GM18907 (cell line): ENCODE measurements at regions not wholly inside any gene's neighbourhood (a gene's known extent, or its start where the extent isn't known, plus 50 kb on each side); places are given as distances from the start of the nearest gene placed in this dataset.
A peak's percentile ranks its signal among the peaks of the same experiment; 100 is the strongest.

ENCODE experiments used
- ATAC-seq: cut with Tn5 transposase; IDR thresholded peaks from one replicate; pipeline ENCODE4 v1.9.1; 2021; ENCODE audit warnings: mild to moderate bottlenecking, moderate library complexity; ENCODE audit not compliant: unreplicated experiment

GRCh38 chr4:184310881-184311709 lies 93.4 kb upstream of the ENPP6 start:
- no peak for ATAC-seq

DNA sequence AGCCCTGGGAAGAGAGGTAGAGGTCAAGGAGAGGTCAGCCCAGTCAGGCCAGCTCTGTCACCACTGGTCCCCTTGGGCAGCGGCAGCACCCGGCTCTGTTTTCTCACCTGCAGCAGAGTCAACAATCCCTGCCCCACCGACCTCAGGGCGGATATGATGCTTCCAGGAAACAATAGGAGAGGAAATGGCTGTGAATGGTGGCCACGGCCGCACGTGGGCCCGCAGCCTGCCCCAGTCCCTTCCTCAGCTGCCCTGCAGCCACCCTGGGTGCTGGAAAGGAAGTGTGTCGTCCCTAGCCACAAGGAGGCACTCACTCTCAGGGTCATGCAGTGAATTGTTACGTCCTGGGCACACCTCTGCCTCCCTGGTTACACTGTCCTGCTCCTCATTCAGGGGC lies 92.5 kb upstream of the ENPP6 start:
- ATAC-seq = no peak

DNA sequence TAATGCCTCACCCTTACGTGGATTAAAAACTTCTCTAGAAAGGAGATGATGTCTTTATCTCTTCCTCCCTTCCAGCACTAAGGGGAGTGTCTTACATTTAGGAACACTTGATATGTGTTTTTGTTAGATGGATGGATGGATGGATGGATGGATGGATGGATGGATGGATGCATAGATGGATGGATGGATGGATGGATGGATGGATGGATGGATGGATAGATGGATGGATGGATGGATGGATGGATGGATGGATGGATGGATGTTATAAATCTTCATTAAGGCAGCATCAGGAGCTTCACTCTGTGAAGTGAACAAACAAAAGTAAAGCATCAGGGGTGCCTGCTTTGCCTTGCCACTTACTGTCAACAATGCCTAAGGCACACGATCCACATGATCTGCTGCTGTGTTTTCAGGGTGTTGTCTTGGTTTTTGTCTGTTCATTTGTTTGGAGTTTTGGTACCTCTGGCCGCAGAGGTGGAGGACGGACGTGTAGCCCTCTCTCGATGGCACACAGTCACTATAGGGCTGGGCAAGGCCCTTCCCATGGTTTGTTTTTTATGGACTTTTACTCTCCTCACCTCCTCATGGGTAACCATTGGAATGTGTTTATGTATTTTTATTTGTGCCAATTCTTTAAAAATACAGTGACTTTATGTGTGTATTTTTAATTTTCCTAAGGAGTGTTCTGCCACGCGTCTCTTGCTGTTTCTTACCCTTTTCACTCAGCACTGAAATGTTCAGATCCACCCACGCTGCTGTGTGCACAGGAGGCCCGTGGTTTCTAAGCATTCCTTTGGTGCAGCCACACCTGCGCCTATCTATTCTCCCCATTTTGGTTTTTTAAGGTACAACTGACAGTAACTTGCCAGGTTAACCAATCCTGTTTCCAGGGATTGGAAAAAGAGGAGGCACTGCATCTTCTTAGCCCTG lies 91.8 kb upstream of the ENPP6 start:
- no peak for ATAC-seq

DNA sequence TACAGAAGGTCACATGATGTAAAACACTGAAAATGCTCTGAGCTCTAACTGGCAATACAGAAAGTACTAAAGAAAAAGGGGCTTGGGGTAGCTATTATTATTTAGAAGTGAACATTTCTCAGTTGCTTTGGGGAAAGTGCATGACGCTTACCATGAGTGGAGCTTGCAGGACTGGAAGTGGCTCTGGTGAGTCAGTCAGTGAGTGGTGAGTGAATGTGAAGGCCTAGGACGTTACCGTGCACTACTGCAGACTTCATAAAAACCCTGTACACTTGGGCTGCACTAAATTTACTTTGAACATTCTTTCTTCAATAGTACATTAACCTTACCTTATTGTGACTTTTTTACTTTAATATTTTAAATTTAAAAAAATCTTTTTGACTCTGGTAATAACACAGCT lies 89.3 kb upstream of the ENPP6 start:
- ATAC-seq = no peak

GRCh38 chr4:184306470-184306869 lies 88.8 kb upstream of the ENPP6 start:
- ATAC-seq = no peak

GRCh38 chr4:184300816-184301215 lies 83.1 kb upstream of the ENPP6 start:
- ATAC-seq = no peak

DNA sequence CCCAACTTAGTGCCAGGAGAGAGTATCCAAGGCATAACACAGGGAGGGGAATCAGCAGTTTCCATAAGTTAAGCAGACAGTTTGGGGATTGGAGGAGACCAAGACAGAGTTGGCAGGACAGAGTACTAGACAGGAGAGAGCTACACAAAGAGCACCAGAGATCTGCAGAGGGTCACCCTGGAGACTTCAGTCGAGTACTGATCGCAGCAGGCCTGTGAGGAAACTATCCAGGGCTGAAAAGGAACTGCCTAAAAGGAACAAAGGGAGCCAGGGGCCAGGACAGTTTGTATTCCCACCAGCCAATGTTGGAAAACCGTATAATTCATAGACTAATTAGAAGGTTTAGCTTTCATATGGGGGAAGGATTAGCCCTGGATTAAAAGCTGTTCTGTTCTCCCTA lies 80.6 kb upstream of the ENPP6 start:
- no peak for ATAC-seq

GRCh38 chr4:184295206-184295605 lies 77.5 kb upstream of the ENPP6 start:
- no peak for ATAC-seq

DNA sequence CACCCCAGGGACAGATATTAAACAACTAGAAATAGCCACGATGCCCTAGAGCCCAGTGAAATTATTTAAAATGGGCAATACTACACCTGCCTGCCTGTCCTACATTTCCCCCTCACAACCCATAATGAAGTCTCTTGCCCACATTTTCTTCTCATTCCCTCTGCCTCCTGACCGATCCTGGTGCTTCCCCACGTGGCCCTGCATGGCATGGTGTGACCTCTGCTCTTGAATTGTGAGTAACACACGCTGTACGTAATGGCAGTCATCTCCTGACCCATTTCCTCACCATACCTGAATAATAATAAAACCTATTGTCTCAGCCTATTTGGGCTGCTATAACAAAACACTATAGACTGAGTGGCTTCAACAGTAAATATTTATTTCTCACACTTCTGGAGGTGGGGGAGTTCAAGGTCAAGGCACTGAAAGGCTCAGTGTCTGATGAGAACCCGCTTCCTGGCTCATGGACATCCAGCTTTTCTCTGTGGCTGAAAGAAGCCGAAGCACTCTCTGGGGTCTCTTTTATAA lies 77.0 kb upstream of the ENPP6 start:
- no peak for ATAC-seq

- no peak for ATAC-seq
Observed at GRCh38 chr4:184293552-184293951, 75.9 kb upstream of the ENPP6 start.

DNA sequence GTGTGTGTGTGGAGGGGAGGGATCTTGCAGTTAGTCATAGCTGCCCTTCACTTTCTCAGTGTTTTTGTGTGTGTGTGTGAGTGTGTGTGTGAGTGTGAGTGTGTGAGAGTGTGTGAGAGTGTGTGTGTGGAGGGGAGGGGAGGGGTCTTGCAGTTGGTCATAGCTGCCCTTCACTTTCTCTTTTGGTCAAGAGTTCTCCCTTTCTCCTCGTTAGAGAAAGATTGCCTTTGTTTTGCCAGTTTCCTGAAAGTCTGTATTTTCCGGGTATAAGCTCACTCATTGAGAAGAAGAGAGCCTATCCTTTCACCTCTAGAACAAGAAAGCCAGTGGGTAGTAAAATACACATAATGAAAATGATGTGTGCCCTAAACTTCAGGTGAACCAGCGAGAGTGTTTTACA lies 75.2 kb upstream of the ENPP6 start:
- ATAC-seq = no peak

DNA sequence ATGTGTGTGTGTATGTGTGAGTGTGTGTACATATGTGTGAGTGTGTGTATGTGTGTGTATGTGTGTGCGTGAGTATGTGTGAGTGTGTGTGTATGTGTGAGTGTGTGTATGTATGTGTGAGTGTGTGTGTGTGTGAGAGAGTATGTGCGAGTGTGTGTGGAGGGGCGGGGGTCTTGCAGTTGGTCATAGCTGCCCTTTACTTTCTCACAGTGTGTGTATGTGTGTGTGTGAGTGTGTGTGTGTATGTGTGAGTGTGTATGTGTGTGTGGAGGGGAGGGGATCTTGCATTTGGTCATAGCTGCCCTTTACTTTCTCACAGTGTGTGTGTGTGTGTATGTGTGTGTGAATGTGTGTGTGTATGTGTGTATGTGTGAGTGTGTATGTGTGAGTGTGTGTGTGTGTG lies 74.8 kb upstream of the ENPP6 start:
- no peak for ATAC-seq

GRCh38 chr4:184289179-184289535 lies 71.5 kb upstream of the ENPP6 start:
- no peak for ATAC-seq

DNA sequence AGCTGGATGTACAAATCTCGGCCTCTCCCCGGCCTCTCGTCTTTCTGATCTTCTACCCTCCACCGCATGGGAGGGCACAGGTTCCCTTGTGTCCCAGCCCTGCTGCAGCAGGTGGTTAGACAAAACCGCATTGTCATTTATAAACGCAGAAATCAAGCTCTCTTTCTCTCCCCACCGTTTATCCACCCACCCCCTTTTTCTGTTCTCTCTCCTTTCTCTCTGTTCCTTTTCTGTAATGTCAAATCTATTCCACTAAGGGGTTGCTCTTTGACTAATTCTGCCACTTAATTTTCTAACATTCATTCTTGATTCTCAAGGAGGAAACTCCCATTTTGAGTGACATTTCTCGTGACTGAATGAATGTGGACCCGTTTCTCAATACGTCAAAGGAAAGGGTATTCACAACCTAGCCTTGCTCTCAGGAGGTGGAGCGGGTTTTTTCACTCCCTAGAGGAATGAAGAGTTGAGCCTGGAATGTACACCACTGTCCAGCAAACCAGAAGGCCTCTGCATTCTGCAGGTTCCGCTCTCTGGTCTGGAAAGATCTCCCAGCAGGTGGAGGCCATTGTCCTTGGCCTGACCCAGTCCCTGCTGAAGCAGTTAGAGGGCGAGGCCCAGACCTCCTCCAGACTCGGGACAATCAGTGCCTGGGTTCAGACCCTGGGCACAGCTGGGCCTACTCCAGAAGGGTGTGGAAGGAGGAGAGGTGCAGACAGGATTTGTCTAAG lies 70.9 kb upstream of the ENPP6 start:
- ATAC-seq = peak; percentile 72

DNA sequence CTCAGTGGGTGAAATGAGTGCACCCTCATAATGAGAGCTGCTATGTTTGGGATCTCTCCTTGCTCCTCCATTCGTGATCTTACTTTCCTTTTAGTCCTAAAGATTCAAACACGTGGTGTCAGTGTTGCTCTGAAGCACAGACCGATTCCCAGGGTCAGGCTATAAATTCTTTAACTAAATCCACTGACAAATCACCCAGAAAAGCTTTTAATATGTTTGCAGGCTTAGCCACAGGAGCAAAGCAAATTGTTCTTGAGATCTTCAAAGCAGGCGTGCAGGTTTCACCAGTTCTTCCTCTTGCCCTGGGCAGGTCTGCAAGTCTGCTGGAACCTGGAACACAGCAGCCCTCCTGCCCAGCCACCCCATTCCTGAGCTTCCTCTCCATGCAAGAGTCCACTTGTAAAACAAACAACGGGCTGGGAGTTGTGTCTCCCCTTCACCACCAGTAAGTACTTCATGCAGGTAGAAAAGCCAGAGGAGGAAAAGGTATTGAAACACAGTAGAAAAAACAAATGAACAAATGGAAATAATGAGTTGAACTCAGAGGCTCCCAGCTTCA lies 70.1 kb upstream of the ENPP6 start:
- no peak for ATAC-seq

DNA sequence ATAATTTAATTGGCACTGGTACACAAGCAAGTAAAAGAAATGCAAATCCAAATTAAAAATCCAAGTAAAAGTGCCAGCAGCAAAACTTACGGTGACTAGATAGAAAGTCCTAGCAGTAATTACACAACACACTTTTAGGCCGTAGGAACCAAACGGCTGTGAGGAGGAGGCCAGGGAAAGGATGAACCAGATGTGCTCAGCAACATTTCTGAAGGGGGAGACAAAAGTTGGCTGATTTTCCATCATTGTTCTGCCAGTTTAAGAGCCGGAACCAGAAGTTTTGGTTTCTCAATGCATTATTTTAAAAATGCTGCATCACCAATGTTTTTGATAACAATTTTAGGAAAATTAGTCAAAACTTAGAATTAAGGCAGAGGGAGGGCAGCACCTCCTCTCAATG lies 68.7 kb upstream of the ENPP6 start:
- ATAC-seq = no peak

- no peak for ATAC-seq
Observed at GRCh38 chr4:184284742-184285141, 67.1 kb upstream of the ENPP6 start.

GRCh38 chr4:184284336-184284690 lies 66.6 kb upstream of the ENPP6 start:
- ATAC-seq = no peak

- peak; percentile 1 for ATAC-seq
Observed at GRCh38 chr4:184283659-184284335, 66.1 kb upstream of the ENPP6 start.

DNA sequence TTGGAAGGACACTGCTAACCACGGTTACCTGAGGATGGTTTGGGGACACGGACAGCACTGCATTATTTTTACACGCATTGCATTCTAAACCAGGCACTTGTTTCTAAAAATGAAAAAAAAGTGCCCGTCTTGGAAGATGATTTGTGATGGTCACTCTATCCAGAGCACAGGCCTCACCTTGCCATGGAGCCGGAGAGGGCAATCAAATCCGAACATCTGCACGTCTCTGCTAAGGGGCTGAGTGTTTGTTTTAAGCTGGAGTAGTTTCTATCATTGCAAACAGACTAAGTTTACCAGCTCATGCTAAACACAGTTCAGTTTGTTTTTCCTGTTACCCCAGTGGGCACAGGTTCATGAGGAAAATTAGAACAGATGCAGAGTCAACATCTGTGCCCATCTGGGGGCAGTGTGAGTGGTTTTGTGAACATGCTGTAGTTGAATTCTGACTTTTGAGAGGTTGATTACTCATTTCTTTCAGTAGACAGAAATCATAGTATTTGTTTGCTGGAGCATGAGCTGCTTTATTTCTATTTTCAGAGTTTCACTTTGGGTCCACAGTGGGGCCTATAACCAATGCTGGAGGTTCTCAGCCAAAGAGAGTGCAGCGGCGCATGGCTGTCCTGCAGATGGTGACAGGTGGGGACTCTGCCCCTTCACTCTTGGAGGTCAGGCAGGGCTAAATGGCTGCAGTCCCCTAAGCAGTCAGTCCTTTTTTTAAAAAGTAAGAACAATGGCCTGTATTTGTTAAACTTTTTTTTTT lies 65.4 kb upstream of the ENPP6 start:
- ATAC-seq = peak; percentile 70
